ENCODE measurements at regions not wholly inside any gene's neighbourhood (a gene's known extent, or its start where the extent isn't known, plus 50 kb on each side); places are given as distances from the start of the nearest gene placed in this dataset.

DNA sequence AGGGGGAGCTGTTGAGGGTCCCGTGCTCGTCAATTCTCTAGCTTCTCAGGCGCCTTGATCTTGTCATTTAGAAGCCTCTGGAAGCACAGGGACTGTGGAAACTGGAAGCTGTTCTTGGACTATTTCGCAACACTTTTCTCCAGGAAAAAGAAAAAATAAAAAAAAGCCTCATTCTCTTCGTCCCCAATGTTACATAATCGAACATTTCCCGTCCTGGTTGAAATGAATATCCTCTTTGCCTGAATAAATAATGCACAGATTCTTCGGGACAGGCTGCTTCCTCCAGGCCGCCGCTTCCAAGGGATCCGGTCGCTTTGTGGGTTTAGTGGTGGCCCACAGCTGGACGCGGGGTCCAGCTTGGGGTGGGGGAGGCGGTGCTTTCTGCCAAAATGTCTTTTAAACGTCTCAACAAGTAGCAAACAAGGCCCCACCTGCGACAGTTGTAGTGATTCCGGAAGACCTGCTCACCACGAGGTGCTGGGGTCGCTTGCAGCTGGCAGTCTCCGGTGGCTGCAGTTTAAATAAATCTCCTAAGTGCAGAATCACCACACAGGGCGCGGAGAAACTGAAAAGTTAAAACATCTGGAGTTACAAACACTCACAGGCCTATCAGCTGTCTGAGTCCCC, 125.9 kb upstream of the ESR1 start:
- H3K9me3 ChIP-seq (ENCODE audit: control insufficient read depth in 2 of 2, insufficient read depth in 1 of 2, low read depth in 1 of 2, low read length in 1 of 2) = no peaks in the 10 kb centered on the region
- H3K4me1 ChIP-seq (ENCODE audit: control insufficient read depth in 3 of 3, insufficient read depth in 2 of 3, low read depth in 1 of 3, low read length in 2 of 3) = no peaks in the 10 kb centered on the region
- DNase-seq (peak in 1 of 2 donors; percentile 3), FAIRE-seq (no peak)
- no peaks in the 10 kb centered on the region for H3K36me3 ChIP-seq (ENCODE audit: control insufficient read depth in 3 of 3, insufficient read depth in 2 of 3, low read depth in 1 of 3, low read length in 3 of 3)
- H3K27ac ChIP-seq (ENCODE audit: low read depth in 1 of 3, low read length in 2 of 3) = peak overlapping the region in 1 of 3 donors; percentile 81
- H3K27me3 ChIP-seq (ENCODE audit: control insufficient read depth in 3 of 3, insufficient read depth in 3 of 3, low read length in 3 of 3) = peaks cover 0 to 2% (median 0%) of the 10 kb centered on the region in 3 donors
- H3K4me3 ChIP-seq (ENCODE audit: low read depth in 1 of 3, low read length in 3 of 3) = no peak overlapping the region
- WGBS, 3 donors = 38 to 67% (median 54%) methylated on average over 23 of the region's 23 CpGs

DNA sequence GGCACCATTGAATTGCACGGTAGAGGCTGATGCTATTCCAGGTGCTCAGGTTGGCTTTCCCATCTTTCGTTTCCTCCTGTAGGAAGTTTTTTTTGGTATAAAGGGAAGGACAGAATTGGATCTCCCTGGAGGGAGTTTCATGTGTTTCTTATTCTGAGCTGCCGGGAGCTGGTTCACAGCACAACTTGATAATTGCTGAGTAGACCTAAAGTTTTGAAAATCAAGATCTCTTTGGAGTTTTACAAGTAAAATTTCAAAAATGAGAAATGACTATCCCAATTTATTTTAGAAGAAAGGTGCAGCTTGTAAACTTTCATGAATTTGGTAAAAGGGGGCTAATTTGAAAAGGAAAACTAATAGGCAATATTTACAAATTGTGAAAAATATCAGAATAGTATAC, 125.2 kb upstream of the ESR1 start:
- H3K27ac ChIP-seq (ENCODE audit: low read depth in 1 of 3, low read length in 2 of 3) = no peak overlapping the region
- H3K4me1 ChIP-seq (ENCODE audit: control insufficient read depth in 3 of 3, insufficient read depth in 2 of 3, low read depth in 1 of 3, low read length in 2 of 3) = no peaks in the 10 kb centered on the region
- H3K36me3 ChIP-seq (ENCODE audit: control insufficient read depth in 3 of 3, insufficient read depth in 2 of 3, low read depth in 1 of 3, low read length in 3 of 3) = no peaks in the 10 kb centered on the region
- no peaks in the 10 kb centered on the region for H3K9me3 ChIP-seq (ENCODE audit: control insufficient read depth in 2 of 2, insufficient read depth in 1 of 2, low read depth in 1 of 2, low read length in 1 of 2)
- DNase-seq (no peak), FAIRE-seq (no peak)
- peaks cover 0 to 2% (median 0%) of the 10 kb centered on the region in 3 donors for H3K27me3 ChIP-seq (ENCODE audit: control insufficient read depth in 3 of 3, insufficient read depth in 3 of 3, low read length in 3 of 3)
- WGBS, 3 donors = 62 to 70% (median 68%) methylated on average over 3 of the region's 3 CpGs
- no peak overlapping the region for H3K4me3 ChIP-seq (ENCODE audit: low read depth in 1 of 3, low read length in 3 of 3)

DNA sequence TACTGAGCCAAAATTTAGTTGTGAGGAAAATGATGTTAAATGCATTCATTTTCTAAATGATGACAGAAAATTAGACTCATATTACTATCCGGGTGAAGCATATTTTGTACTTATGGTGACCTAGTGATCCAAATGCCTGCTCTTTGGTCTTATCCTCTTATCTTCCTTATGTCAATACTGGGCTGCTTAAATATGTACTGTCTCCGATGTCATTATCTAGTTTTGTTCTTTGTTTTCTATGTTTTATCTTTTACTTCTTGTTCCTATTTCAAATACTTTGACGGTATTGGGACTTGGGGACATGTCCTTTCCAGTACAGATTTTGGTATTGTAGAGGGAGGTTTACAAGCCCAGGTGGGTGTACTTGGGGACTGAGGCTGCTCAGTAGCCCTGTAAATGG, 124.6 kb upstream of the ESR1 start:
- DNase-seq (no peak), FAIRE-seq (no peak)
- Histone ChIP-seq H3K27me3 (ENCODE audit: control insufficient read depth in 3 of 3, insufficient read depth in 3 of 3, low read length in 3 of 3) (peaks cover 0 to 2% (median 0%) of the 10 kb centered on the region in 3 donors), H3K36me3 (ENCODE audit: control insufficient read depth in 3 of 3, insufficient read depth in 2 of 3, low read depth in 1 of 3, low read length in 3 of 3) (no peaks in the 10 kb centered on the region), H3K27ac (ENCODE audit: low read depth in 1 of 3, low read length in 2 of 3) (no peak overlapping the region), H3K9me3 (ENCODE audit: control insufficient read depth in 2 of 2, insufficient read depth in 1 of 2, low read depth in 1 of 2, low read length in 1 of 2) (no peaks in the 10 kb centered on the region), H3K4me3 (ENCODE audit: low read depth in 1 of 3, low read length in 3 of 3) (no peak overlapping the region), H3K4me1 (ENCODE audit: control insufficient read depth in 3 of 3, insufficient read depth in 2 of 3, low read depth in 1 of 3, low read length in 2 of 3) (no peaks in the 10 kb centered on the region)
- WGBS, 3 donors = 16 to 59% (median 37%) methylated on average over 3 of the region's 3 CpGs

DNA sequence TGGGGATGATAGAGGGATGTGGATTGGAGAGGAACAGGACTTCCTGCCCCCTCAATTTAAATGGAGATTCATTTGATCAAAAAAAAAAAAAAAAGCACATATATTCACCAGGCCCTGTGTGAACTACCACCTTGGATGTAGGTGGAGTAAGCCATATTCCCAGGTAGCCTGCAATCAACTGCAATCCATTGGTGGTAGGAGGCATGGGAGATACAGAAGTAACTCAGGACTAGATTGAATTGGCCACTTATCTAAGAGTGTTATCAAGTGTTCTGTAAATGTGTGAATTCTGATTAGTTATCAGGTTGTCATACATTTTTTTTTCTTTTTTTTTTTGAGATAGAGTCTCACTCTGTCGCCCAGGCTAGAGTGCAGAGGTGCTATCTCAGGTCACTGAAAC, 124.1 kb upstream of the ESR1 start:
- no peak overlapping the region for H3K4me3 ChIP-seq (ENCODE audit: low read depth in 1 of 3, low read length in 3 of 3)
- WGBS, 3 donors = 54 to 65% (median 55%) methylated on average over 1 of the region's 1 CpG
- no peak for FAIRE-seq

DNA sequence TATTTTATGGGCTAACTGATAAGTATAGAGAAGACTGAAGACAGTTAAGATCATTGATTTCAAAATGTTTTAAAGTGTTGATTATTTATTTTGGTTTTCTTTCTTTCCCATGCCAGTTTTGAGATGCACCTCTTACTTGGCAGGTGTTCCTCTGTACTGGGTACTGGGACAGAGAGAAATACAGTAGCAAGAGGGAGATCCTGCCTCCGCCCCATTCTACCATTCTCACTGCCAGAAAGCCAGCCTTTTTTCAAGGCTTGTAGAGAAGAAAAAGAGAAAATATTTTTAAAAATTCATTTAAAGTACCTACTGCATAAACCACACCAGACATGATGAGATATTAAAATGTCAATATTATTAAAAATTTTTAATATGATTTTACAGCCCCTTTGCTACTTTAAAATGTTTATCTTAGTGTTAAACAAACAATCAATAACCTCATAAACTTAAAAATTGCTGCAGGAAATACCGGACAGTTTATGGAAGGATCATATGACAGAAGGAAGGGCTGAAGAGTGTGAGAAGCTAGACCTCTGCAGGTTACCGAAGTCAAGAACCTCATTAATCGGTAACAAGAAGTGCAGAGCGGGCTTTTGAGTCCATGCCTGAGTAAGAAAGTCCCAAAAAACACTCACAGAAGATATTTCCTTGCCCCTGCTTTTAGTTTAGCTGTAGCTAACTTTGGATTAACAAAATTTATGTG, 117.8 kb upstream of the ESR1 start:
- Histone ChIP-seq H3K27ac (ENCODE audit: low read depth in 1 of 3, low read length in 2 of 3) (no peak overlapping the region), H3K27me3 (ENCODE audit: control insufficient read depth in 3 of 3, insufficient read depth in 3 of 3, low read length in 3 of 3) (peaks cover 0 to 1% (median 0%) of the 10 kb centered on the region in 3 donors), H3K36me3 (ENCODE audit: control insufficient read depth in 3 of 3, insufficient read depth in 2 of 3, low read depth in 1 of 3, low read length in 3 of 3) (no peaks in the 10 kb centered on the region), H3K4me3 (ENCODE audit: low read depth in 1 of 3, low read length in 3 of 3) (no peak overlapping the region), H3K9me3 (ENCODE audit: control insufficient read depth in 2 of 2, insufficient read depth in 1 of 2, low read depth in 1 of 2, low read length in 1 of 2) (no peaks in the 10 kb centered on the region), H3K4me1 (ENCODE audit: control insufficient read depth in 3 of 3, insufficient read depth in 2 of 3, low read depth in 1 of 3, low read length in 2 of 3) (no peaks in the 10 kb centered on the region)
- DNase-seq (no peak), FAIRE-seq (no peak)
- WGBS, 3 donors = 56 to 74% (median 66%) methylated on average over 5 of the region's 5 CpGs

More for the DNA sequence above, 124.1 kb upstream of the ESR1 start:
- H3K4me1 ChIP-seq (ENCODE audit: control insufficient read depth in 3 of 3, insufficient read depth in 2 of 3, low read depth in 1 of 3, low read length in 2 of 3) = no peaks in the 10 kb centered on the region
- DNase-seq = no peak
- H3K9me3 ChIP-seq (ENCODE audit: control insufficient read depth in 2 of 2, insufficient read depth in 1 of 2, low read depth in 1 of 2, low read length in 1 of 2) = no peaks in the 10 kb centered on the region
- no peaks in the 10 kb centered on the region for H3K36me3 ChIP-seq (ENCODE audit: control insufficient read depth in 3 of 3, insufficient read depth in 2 of 3, low read depth in 1 of 3, low read length in 3 of 3)
- peaks cover 0 to 2% (median 0%) of the 10 kb centered on the region in 3 donors for H3K27me3 ChIP-seq (ENCODE audit: control insufficient read depth in 3 of 3, insufficient read depth in 3 of 3, low read length in 3 of 3)
- no peak overlapping the region for H3K27ac ChIP-seq (ENCODE audit: low read depth in 1 of 3, low read length in 2 of 3)

- Histone ChIP-seq H3K4me1 (ENCODE audit: control insufficient read depth in 3 of 3, insufficient read depth in 2 of 3, low read depth in 1 of 3, low read length in 2 of 3) (no peaks in the 10 kb centered on the region), H3K9me3 (ENCODE audit: control insufficient read depth in 2 of 2, insufficient read depth in 1 of 2, low read depth in 1 of 2, low read length in 1 of 2) (no peaks in the 10 kb centered on the region), H3K27ac (ENCODE audit: low read depth in 1 of 3, low read length in 2 of 3) (peak overlapping the region in 1 of 3 donors; percentile 45), H3K4me3 (ENCODE audit: low read depth in 1 of 3, low read length in 3 of 3) (no peak overlapping the region), H3K36me3 (ENCODE audit: control insufficient read depth in 3 of 3, insufficient read depth in 2 of 3, low read depth in 1 of 3, low read length in 3 of 3) (no peaks in the 10 kb centered on the region), H3K27me3 (ENCODE audit: control insufficient read depth in 3 of 3, insufficient read depth in 3 of 3, low read length in 3 of 3) (no peaks in the 10 kb centered on the region)
- 54 to 85% (median 70%) methylated on average over 4 of the region's 4 CpGs for WGBS, 3 donors
- DNase-seq (no peak), FAIRE-seq (no peak)
Measured at GRCh38 chr6:151690303-151690702, 117.2 kb upstream of the ESR1 start.

DNA sequence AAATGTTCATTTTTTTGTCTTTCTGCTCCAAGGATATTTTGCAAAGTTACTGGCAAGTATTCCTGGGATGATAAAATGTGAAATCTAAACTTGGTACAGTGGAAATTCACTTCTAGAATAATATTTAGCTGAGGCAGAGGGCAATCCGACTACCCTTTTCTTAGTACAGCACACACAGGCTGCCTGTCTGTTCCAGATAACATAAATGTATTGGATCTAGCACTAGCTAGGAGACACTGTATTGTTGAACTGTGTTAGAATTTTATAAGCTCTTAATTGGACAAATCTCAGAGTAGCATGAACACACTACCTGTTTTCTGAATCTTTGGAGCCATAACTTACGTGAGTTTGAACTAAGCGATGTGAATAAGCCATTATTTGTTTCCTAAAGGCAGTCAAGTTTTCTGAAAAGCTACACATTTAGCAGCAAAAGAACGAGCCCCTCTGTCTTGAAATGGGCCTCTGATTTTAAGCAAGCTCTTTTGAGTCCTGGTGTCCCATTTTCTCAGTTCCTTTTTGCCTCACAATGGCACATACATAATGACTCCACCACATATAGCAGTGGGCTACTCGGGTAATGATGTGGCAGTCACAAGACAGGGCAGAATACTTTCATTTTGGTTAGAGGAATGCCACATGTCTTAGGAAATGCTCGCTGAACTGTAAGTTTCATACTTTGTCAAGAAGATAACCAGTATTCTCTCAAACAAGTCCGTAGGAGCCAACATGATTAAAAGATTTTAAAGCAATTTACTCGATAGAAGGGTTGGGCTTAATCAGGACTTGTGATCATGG, 116.5 kb upstream of the ESR1 start:
- Histone ChIP-seq H3K27me3 (ENCODE audit: control insufficient read depth in 3 of 3, insufficient read depth in 3 of 3, low read length in 3 of 3) (no peaks in the 10 kb centered on the region), H3K27ac (ENCODE audit: low read depth in 1 of 3, low read length in 2 of 3) (peak overlapping the region in 1 of 3 donors; percentile 78), H3K9me3 (ENCODE audit: control insufficient read depth in 2 of 2, insufficient read depth in 1 of 2, low read depth in 1 of 2, low read length in 1 of 2) (no peaks in the 10 kb centered on the region), H3K36me3 (ENCODE audit: control insufficient read depth in 3 of 3, insufficient read depth in 2 of 3, low read depth in 1 of 3, low read length in 3 of 3) (no peaks in the 10 kb centered on the region), H3K4me1 (ENCODE audit: control insufficient read depth in 3 of 3, insufficient read depth in 2 of 3, low read depth in 1 of 3, low read length in 2 of 3) (no peaks in the 10 kb centered on the region), H3K4me3 (ENCODE audit: low read depth in 1 of 3, low read length in 3 of 3) (no peak overlapping the region)
- FAIRE-seq = no peak
- WGBS, 3 donors = 61 to 63% (median 62%) methylated on average over 8 of the region's 8 CpGs
- DNase-seq = no peak

GRCh38 chr6:151692216-151692615, 115.3 kb upstream of the ESR1 start:
- H3K27ac ChIP-seq (ENCODE audit: low read depth in 1 of 3, low read length in 2 of 3) = no peak overlapping the region
- FAIRE-seq (no peak), DNase-seq (no peak)
- no peaks in the 10 kb centered on the region for H3K27me3 ChIP-seq (ENCODE audit: control insufficient read depth in 3 of 3, insufficient read depth in 3 of 3, low read length in 3 of 3)
- H3K9me3 ChIP-seq (ENCODE audit: control insufficient read depth in 2 of 2, insufficient read depth in 1 of 2, low read depth in 1 of 2, low read length in 1 of 2) = no peaks in the 10 kb centered on the region
- no peaks in the 10 kb centered on the region for H3K4me1 ChIP-seq (ENCODE audit: control insufficient read depth in 3 of 3, insufficient read depth in 2 of 3, low read depth in 1 of 3, low read length in 2 of 3)
- WGBS, 3 donors = 36 to 54% (median 36%) methylated on average over 4 of the region's 4 CpGs
- H3K4me3 ChIP-seq (ENCODE audit: low read depth in 1 of 3, low read length in 3 of 3) = no peak overlapping the region
- no peaks in the 10 kb centered on the region for H3K36me3 ChIP-seq (ENCODE audit: control insufficient read depth in 3 of 3, insufficient read depth in 2 of 3, low read depth in 1 of 3, low read length in 3 of 3)
